ENCODE measurements at regions not wholly inside any gene's neighbourhood (a gene's known extent, or its start where the extent isn't known, plus 50 kb on each side); places are given as distances from the start of the nearest gene placed in this dataset.

DNA sequence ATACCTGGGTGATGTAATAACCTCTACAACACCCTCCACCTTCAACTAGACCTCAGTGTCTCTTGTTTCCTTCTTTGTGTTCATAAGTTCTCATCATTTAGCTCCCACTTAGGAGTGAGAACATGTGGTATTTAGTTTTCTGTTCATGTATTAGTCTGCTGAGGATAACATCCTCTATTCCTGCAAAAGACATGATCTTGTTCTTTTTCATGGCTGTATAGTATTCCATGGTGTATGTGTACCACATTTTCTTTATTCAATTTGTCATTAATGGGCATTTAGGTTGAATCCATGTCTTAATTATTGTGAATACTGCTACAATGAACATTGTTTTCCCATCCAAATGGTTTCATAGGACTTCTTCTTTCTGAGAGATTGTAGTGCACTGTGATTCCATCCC is 135.7 kb downstream of the MBL2 start:
- TF ChIP-seq, protein P1, sequence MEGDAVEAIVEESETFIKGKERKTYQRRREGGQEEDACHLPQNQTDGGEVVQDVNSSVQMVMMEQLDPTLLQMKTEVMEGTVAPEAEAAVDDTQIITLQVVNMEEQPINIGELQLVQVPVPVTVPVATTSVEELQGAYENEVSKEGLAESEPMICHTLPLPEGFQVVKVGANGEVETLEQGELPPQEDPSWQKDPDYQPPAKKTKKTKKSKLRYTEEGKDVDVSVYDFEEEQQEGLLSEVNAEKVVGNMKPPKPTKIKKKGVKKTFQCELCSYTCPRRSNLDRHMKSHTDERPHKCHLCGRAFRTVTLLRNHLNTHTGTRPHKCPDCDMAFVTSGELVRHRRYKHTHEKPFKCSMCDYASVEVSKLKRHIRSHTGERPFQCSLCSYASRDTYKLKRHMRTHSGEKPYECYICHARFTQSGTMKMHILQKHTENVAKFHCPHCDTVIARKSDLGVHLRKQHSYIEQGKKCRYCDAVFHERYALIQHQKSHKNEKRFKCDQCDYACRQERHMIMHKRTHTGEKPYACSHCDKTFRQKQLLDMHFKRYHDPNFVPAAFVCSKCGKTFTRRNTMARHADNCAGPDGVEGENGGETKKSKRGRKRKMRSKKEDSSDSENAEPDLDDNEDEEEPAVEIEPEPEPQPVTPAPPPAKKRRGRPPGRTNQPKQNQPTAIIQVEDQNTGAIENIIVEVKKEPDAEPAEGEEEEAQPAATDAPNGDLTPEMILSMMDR (IDR thresholded peaks at IDR 0.05; ENCODE audit: low read depth, low read length, poor library complexity, severe bottlenecking): no peak
- no peak for TF ChIP-seq EZH2phosphoT487 (IDR thresholded peaks at IDR 0.05; ENCODE audit: borderline replicate concordance, low read length)

Measured in DOHH2 (cell line).